ENCODE measurements at regions not wholly inside any gene's neighbourhood (a gene's known extent, or its start where the extent isn't known, plus 50 kb on each side); places are given as distances from the start of the nearest gene placed in this dataset.

GRCh38 chr14:85953265-85953664 lies 423.3 kb downstream of the FLRT2 start:
- intact Hi-C loops (cut with micrococcal nuclease) = no loop called here
- Histone ChIP-seq H3K27me3 (ENCODE audit: control insufficient read depth, insufficient read depth, low read length) (no peaks in the 10 kb centered on the region), H3K4me3 (ENCODE audit: low read length) (no peak overlapping the region), H3K36me3 (ENCODE audit: control insufficient read depth, insufficient read depth, low read length) (no peaks in the 10 kb centered on the region), H3K27ac (ENCODE audit: low read length) (no peak overlapping the region), H3K4me1 (ENCODE audit: control insufficient read depth, insufficient read depth, low read length) (no peaks in the 10 kb centered on the region), H3K9me3 (ENCODE audit: control insufficient read depth, insufficient read depth, low read length) (no peaks in the 10 kb centered on the region)
- Mint-ChIP-seq H3K4me3 (no peak overlapping the region), H3K36me3 (no peaks in the 10 kb centered on the region), H3K9me3 (no peaks in the 10 kb centered on the region), H3K27ac (no peak overlapping the region), H3K4me1 (peaks cover 17 to 30% of the 10 kb centered on the region in 2 donors), H3K27me3 (ENCODE audit: low read depth in 2 of 2) (no peaks in the 10 kb centered on the region)
- no peak for ATAC-seq
- no peak for TF ChIP-seq CTCF (IDR thresholded peaks at IDR 0.05)
- WGBS (ENCODE audit: insufficient coverage) = 85% methylated on average over 2 of the region's 3 CpGs
- no peak for DNase-seq

- WGBS (ENCODE audit: insufficient coverage) = 39% methylated on average over 4 of the region's 4 CpGs
- H3K27ac ChIP-seq (ENCODE audit: low read length) = no peak overlapping the region
- ATAC-seq (no peak), DNase-seq (no peak)
- no peaks in the 10 kb centered on the region for H3K9me3 Mint-ChIP-seq
- H3K4me3 ChIP-seq (ENCODE audit: low read length) = no peak overlapping the region
- H3K36me3 ChIP-seq (ENCODE audit: control insufficient read depth, insufficient read depth, low read length) = no peaks in the 10 kb centered on the region
- peak overlapping the region in 1 of 2 donors; percentile 27 for H3K27ac Mint-ChIP-seq
- H3K4me3 Mint-ChIP-seq = no peak overlapping the region
- H3K9me3 ChIP-seq (ENCODE audit: control insufficient read depth, insufficient read depth, low read length) = no peaks in the 10 kb centered on the region
- TF ChIP-seq CTCF (IDR thresholded peaks at IDR 0.05) = no peak
- no peaks in the 10 kb centered on the region for H3K27me3 Mint-ChIP-seq (ENCODE audit: low read depth in 2 of 2)
- H3K4me1 ChIP-seq (ENCODE audit: control insufficient read depth, insufficient read depth, low read length) = no peaks in the 10 kb centered on the region
- H3K36me3 Mint-ChIP-seq = no peaks in the 10 kb centered on the region
- H3K27me3 ChIP-seq (ENCODE audit: control insufficient read depth, insufficient read depth, low read length) = no peaks in the 10 kb centered on the region
- intact Hi-C loops (cut with micrococcal nuclease) = no loop called here
- H3K4me1 Mint-ChIP-seq = peaks cover 26 to 29% of the 10 kb centered on the region in 2 donors
These were observed 418.2 kb downstream of the FLRT2 start for GRCh38 chr14:85948153-85948552.

- H3K9me3 Mint-ChIP-seq = no peaks in the 10 kb centered on the region
- H3K4me3 ChIP-seq (ENCODE audit: low read length) = no peak overlapping the region
- H3K4me1 Mint-ChIP-seq = peaks cover 22 to 24% of the 10 kb centered on the region in 2 donors
- no peaks in the 10 kb centered on the region for H3K36me3 Mint-ChIP-seq
- intact Hi-C loops (cut with micrococcal nuclease) = no loop called here
- H3K4me3 Mint-ChIP-seq = no peak overlapping the region
- no peaks in the 10 kb centered on the region for H3K9me3 ChIP-seq (ENCODE audit: control insufficient read depth, insufficient read depth, low read length)
- no peaks in the 10 kb centered on the region for H3K27me3 ChIP-seq (ENCODE audit: control insufficient read depth, insufficient read depth, low read length)
- no peaks in the 10 kb centered on the region for H3K36me3 ChIP-seq (ENCODE audit: control insufficient read depth, insufficient read depth, low read length)
- no peak for ATAC-seq
- H3K27me3 Mint-ChIP-seq (ENCODE audit: low read depth in 2 of 2) = no peaks in the 10 kb centered on the region
- H3K4me1 ChIP-seq (ENCODE audit: control insufficient read depth, insufficient read depth, low read length) = no peaks in the 10 kb centered on the region
- no peak for DNase-seq
- H3K27ac Mint-ChIP-seq = peak overlapping the region in 1 of 2 donors; percentile 27
- no peak overlapping the region for H3K27ac ChIP-seq (ENCODE audit: low read length)
- no peak for TF ChIP-seq CTCF (IDR thresholded peaks at IDR 0.05)
- 53% methylated on average over 3 of the region's 4 CpGs for WGBS (ENCODE audit: insufficient coverage)
These were observed 417.7 kb downstream of the FLRT2 start for GRCh38 chr14:85947461-85948139.

- Mint-ChIP-seq H3K4me3 (no peak overlapping the region), H3K27ac (no peak overlapping the region), H3K36me3 (peaks cover 9% of the 10 kb centered on the region), H3K4me1 (peaks cover 21 to 48% of the 10 kb centered on the region in 2 donors), H3K27me3 (ENCODE audit: low read depth in 2 of 2) (no peaks in the 10 kb centered on the region), H3K9me3 (peaks cover 3 to 4% of the 10 kb centered on the region in 2 donors)
- intact Hi-C loops (cut with micrococcal nuclease) = no loop called here
- Histone ChIP-seq H3K27me3 (ENCODE audit: control insufficient read depth, insufficient read depth, low read length) (no peaks in the 10 kb centered on the region), H3K36me3 (ENCODE audit: control insufficient read depth, insufficient read depth, low read length) (no peaks in the 10 kb centered on the region), H3K27ac (ENCODE audit: low read length) (no peak overlapping the region), H3K4me1 (ENCODE audit: control insufficient read depth, insufficient read depth, low read length) (no peaks in the 10 kb centered on the region), H3K4me3 (ENCODE audit: low read length) (no peak overlapping the region), H3K9me3 (ENCODE audit: control insufficient read depth, insufficient read depth, low read length) (no peaks in the 10 kb centered on the region)
- no peak for TF ChIP-seq CTCF (IDR thresholded peaks at IDR 0.05)
- 100% methylated on average over 1 of the region's 1 CpG for WGBS (ENCODE audit: insufficient coverage)
- no peak for DNase-seq
- no peak for ATAC-seq
These were observed 413.2 kb downstream of the FLRT2 start for GRCh38 chr14:85943192-85943591.
